ENCODE measurements at regions not wholly inside any gene's neighbourhood (a gene's known extent, or its start where the extent isn't known, plus 50 kb on each side); places are given as distances from the start of the nearest gene placed in this dataset.

- no peak for DNase-seq
Measured at GRCh38 chr11:116428638-116428975, 344.2 kb downstream of the BUD13 start.

GRCh38 chr11:116427903-116428637, 344.7 kb downstream of the BUD13 start:
- no peak for DNase-seq

GRCh38 chr11:116427337-116427902, 345.4 kb downstream of the BUD13 start:
- no peak for DNase-seq

- no peak for DNase-seq
Measured at GRCh38 chr11:116426761-116427160, 346.0 kb downstream of the BUD13 start.

- no peak for DNase-seq
Measured at GRCh38 chr11:116424615-116425261, 348.0 kb downstream of the BUD13 start.

- DNase-seq = no peak
Measured at GRCh38 chr11:116422956-116423600, 349.7 kb downstream of the BUD13 start.

- DNase-seq = no peak
Measured at GRCh38 chr11:116422556-116422955, 350.2 kb downstream of the BUD13 start.

GRCh38 chr11:116421529-116422185, 351.1 kb downstream of the BUD13 start:
- no peak for DNase-seq

GRCh38 chr11:116420770-116421528, 351.8 kb downstream of the BUD13 start:
- no peak for DNase-seq

GRCh38 chr11:116420030-116420429, 352.8 kb downstream of the BUD13 start:
- DNase-seq = no peak

GRCh38 chr11:116418388-116419041, 354.3 kb downstream of the BUD13 start:
- no peak for DNase-seq

- DNase-seq = no peak
Measured at GRCh38 chr11:116416852-116417251, 355.9 kb downstream of the BUD13 start.

GRCh38 chr11:116415095-116415494, 357.7 kb downstream of the BUD13 start:
- DNase-seq = no peak

- DNase-seq = no peak
Measured at GRCh38 chr11:116414357-116414880, 358.4 kb downstream of the BUD13 start.

- DNase-seq = no peak
Measured at GRCh38 chr11:116413301-116414242, 359.2 kb downstream of the BUD13 start.

- DNase-seq = no peak
Measured at GRCh38 chr11:116412118-116412889, 360.5 kb downstream of the BUD13 start.

GRCh38 chr11:116409238-116409637, 363.5 kb downstream of the BUD13 start:
- no peak for DNase-seq

- DNase-seq = no peak
Measured at GRCh38 chr11:116406042-116406441, 366.7 kb downstream of the BUD13 start.

GRCh38 chr11:116404462-116404798, 368.4 kb downstream of the BUD13 start:
- no peak for DNase-seq

Data from activated CD8-positive, alpha-beta memory T cell treated with anti-CD3 and anti-CD28 coated beads for 24 hours (primary cell).